H1 (cell line): ENCODE measurements at regions not wholly inside any gene's neighbourhood (a gene's known extent, or its start where the extent isn't known, plus 50 kb on each side); places are given as distances from the start of the nearest gene placed in this dataset.

ENCODE experiments used
- CTCF ChIA-PET: fragments of 300-600 bp; sonication (Branson Sonifier 250); formaldehyde crosslinking; loops from one replicate; lab custom pipeline; 2021; ENCODE audit not compliant: partially characterized antibody; lab: Charles Lee
- POLR2A ChIA-PET: fragments of 300-600 bp; sonication (Branson Sonifier 250); formaldehyde crosslinking; loops from one replicate; lab custom pipeline; 2021; ENCODE audit warnings: inconsistent platforms; ENCODE audit not compliant: partially characterized antibody; lab: Charles Lee
- DNase-seq, 2 experiments: peaks; one replicate each; pipeline versions ENCODE4 v3.0.0 to v3.0.0-alpha.2; 2010 to 2022; ENCODE audit warnings: low spot score in 2 of 2, low read depth in 1 of 2, mixed read lengths in 1 of 2
- FAIRE-seq: peaks from 2 replicates; lab custom pipeline; 2011; peaks lifted over from hg19 to GRCh38; lab: Jason Lieb, UNC
- H2AFZ ChIP-seq: 2 replicates; pipeline ENCODE4 v1.8.1; 2012; ENCODE audit warnings: low read length, inconsistent platforms
- H2AK5ac ChIP-seq: 2 replicates; pipeline ENCODE4 v1.6.1; 2013; ENCODE audit warnings: low read depth, low read length
- H2BK120ac ChIP-seq: replicated peaks from 2 replicates; pipeline ENCODE3; 2013; ENCODE audit warnings: low read depth, low read length, inconsistent platforms
- H2BK12ac ChIP-seq: 2 replicates; pipeline ENCODE4 v1.6.1; 2013; ENCODE audit warnings: low read depth, low read length
- H2BK15ac ChIP-seq: 2 replicates; pipeline ENCODE4 v1.6.1; 2013; ENCODE audit warnings: low read length
- H2BK20ac ChIP-seq: 2 replicates; pipeline ENCODE4 v1.6.1; 2013; ENCODE audit warnings: low read length
- H2BK5ac ChIP-seq: 2 replicates; pipeline ENCODE4 v1.6.1; 2013; ENCODE audit warnings: low read depth, low read length
- H3K14ac ChIP-seq: 2 replicates; pipeline ENCODE4 v1.6.1; 2013; ENCODE audit warnings: inconsistent platforms; ENCODE audit not compliant: insufficient read length
- H3K18ac ChIP-seq: 2 replicates; pipeline ENCODE4 v1.6.1; 2013; ENCODE audit warnings: low read length; ENCODE audit errors: extremely low read depth
- H3K23ac ChIP-seq: 2 replicates; pipeline ENCODE4 v1.6.1; 2013; ENCODE audit warnings: inconsistent platforms; ENCODE audit not compliant: insufficient read length
- H3K23me2 ChIP-seq: 2 replicates; pipeline ENCODE4 v1.6.1; 2013; ENCODE audit warnings: low read depth, low read length
- H3K27ac ChIP-seq: 2 replicates; pipeline ENCODE4 v1.6.1; 2011; ENCODE audit warnings: low read depth, low read length, inconsistent platforms
- H3K27me3 ChIP-seq, 4 experiments: replicated peaks in 1 of 4; 1 replicate in 1 of 4; 2 replicates in 3 of 4; pipeline versions ENCODE4 v1.6.1 to v1.8.1; 2011 to 2013; ENCODE audit warnings: low read length in 3 of 4, mild to moderate bottlenecking in 3 of 4, inconsistent platforms in 2 of 4, mixed read lengths in 2 of 4, moderate library complexity in 1 of 4; ENCODE audit not compliant: control insufficient read depth in 3 of 4, insufficient read depth in 3 of 4; ENCODE audit errors: extremely low read depth in 1 of 4
- H3K36me3 ChIP-seq, 4 experiments: 2 replicates each; pipeline versions ENCODE4 v1.6.1 to v1.8.1; 2011 to 2013; ENCODE audit warnings: mild to moderate bottlenecking in 4 of 4, low read length in 3 of 4, moderate library complexity in 2 of 4, control low read depth in 1 of 4, inconsistent platforms in 1 of 4; ENCODE audit not compliant: insufficient read depth in 4 of 4, control insufficient read depth in 2 of 4
- H3K4ac ChIP-seq: replicated peaks from 2 replicates; pipeline ENCODE3; 2013; ENCODE audit warnings: low read length, low read depth, mixed read lengths, inconsistent platforms; ENCODE audit not compliant: insufficient read length
- H3K4me1 ChIP-seq, 4 experiments: replicated peaks in 1 of 4; 1 replicate in 1 of 4; 2 replicates in 3 of 4; pipeline versions ENCODE4 v1.6.1 to v1.8.1; 2011 to 2013; ENCODE audit warnings: low read length in 3 of 4, inconsistent platforms in 2 of 4, mixed read lengths in 1 of 4; ENCODE audit not compliant: insufficient read depth in 4 of 4, control insufficient read depth in 3 of 4
- H3K4me2 ChIP-seq, 2 experiments: 2 replicates each; pipeline versions ENCODE4 v1.6.1 to v1.8.1; 2011 to 2013; ENCODE audit warnings: low read depth in 2 of 2, low read length in 2 of 2, control low read depth in 1 of 2, inconsistent platforms in 1 of 2, mild to moderate bottlenecking in 1 of 2; ENCODE audit not compliant: insufficient read depth in 1 of 2
- H3K4me3 ChIP-seq, 4 experiments: fragments of 200-600, 300-600 bp in 1 of 4; sonication (generic), shearing (Covaris generic), sonication (Bioruptor Twin) in 1 of 4; 2 replicates each; pipeline versions ENCODE4 v1.5.1 to v1.8.1; 2011 to 2016; ENCODE audit warnings: low read length in 4 of 4, low read depth in 3 of 4, control low read depth in 2 of 4, inconsistent platforms in 2 of 4, mild to moderate bottlenecking in 2 of 4, mixed read lengths in 1 of 4, moderate library complexity in 1 of 4; ENCODE audit not compliant: insufficient read depth in 2 of 4; ENCODE audit errors: extremely low read depth in 1 of 4
- H3K56ac ChIP-seq: replicated peaks from 2 replicates; pipeline ENCODE3; 2013; ENCODE audit warnings: low read depth, mild to moderate bottlenecking, mixed read lengths, low read length, inconsistent platforms; ENCODE audit not compliant: insufficient read length
- H3K79me1 ChIP-seq: 2 replicates; pipeline ENCODE4 v1.6.1; 2013; ENCODE audit warnings: low read depth, low read length, control low read depth
- H3K79me2 ChIP-seq, 2 experiments: 2 replicates each; pipeline versions ENCODE4 v1.6.1 to v1.8.1; 2012 to 2013; ENCODE audit warnings: low read length in 2 of 2, mild to moderate bottlenecking in 2 of 2, inconsistent platforms in 1 of 2; ENCODE audit not compliant: insufficient read depth in 2 of 2, control insufficient read depth in 1 of 2
- H3K9ac ChIP-seq, 4 experiments: replicated peaks in 1 of 4; 1 replicate in 1 of 4; 2 replicates in 3 of 4; pipeline versions ENCODE4 v1.6.1 to v1.8.1; 2011 to 2013; ENCODE audit warnings: low read depth in 3 of 4, low read length in 3 of 4, control low read depth in 2 of 4, mild to moderate bottlenecking in 2 of 4, moderate library complexity in 2 of 4, inconsistent platforms in 1 of 4; ENCODE audit errors: extremely low read depth in 1 of 4
- H3K9me3 ChIP-seq, 2 experiments: 2 replicates each; pipeline versions ENCODE4 v1.6.1 to v1.8.1; 2012 to 2013; ENCODE audit warnings: mild to moderate bottlenecking in 2 of 2, moderate library complexity in 2 of 2, control low read depth in 1 of 2, inconsistent platforms in 1 of 2, low read depth in 1 of 2, low read length in 1 of 2, mixed read lengths in 1 of 2; ENCODE audit not compliant: insufficient read depth in 2 of 2
- H4K20me1 ChIP-seq, 2 experiments: replicated peaks in 1 of 2; 2 replicates each; pipeline versions ENCODE3 to v1.8.1; 2011 to 2013; ENCODE audit warnings: inconsistent platforms in 2 of 2, low read length in 2 of 2, mild to moderate bottlenecking in 1 of 2; ENCODE audit not compliant: insufficient read depth in 2 of 2, control insufficient read depth in 1 of 2
- H4K5ac ChIP-seq: 2 replicates; pipeline ENCODE4 v1.6.1; 2013; ENCODE audit warnings: low read length, low read depth, mixed read lengths, inconsistent platforms; ENCODE audit not compliant: insufficient read length
- H4K8ac ChIP-seq: 2 replicates; pipeline ENCODE4 v1.8.0; 2013; ENCODE audit warnings: mild to moderate bottlenecking, moderate library complexity, low read length, inconsistent platforms; ENCODE audit not compliant: insufficient read depth; ENCODE audit errors: extremely low read depth
- H4K91ac ChIP-seq: replicated peaks from 2 replicates; pipeline ENCODE3; 2013; ENCODE audit warnings: low read length, mixed read lengths, inconsistent platforms; ENCODE audit not compliant: insufficient read length
- WGBS, 2 experiments: shearing (Covaris generic) in 1 of 2; methylation state at CpG; one replicate each; pipeline versions ENCODE4 v1.1.6 to v1.1.7; 2013 to 2015; ENCODE audit warnings: low lambda C conversion rate in 2 of 2, mixed read lengths in 2 of 2, inconsistent platforms in 1 of 2, low coverage in 1 of 2, missing lambda C conversion rate in 1 of 2; ENCODE audit not compliant: insufficient replicate concordance in 2 of 2, insufficient coverage in 1 of 2, insufficient read length in 1 of 2; ENCODE audit errors: extremely low coverage in 1 of 2, missing lambda C conversion rate in 1 of 2; 5-methylcytosine and 5-hydroxymethylcytosine counted together

DNA sequence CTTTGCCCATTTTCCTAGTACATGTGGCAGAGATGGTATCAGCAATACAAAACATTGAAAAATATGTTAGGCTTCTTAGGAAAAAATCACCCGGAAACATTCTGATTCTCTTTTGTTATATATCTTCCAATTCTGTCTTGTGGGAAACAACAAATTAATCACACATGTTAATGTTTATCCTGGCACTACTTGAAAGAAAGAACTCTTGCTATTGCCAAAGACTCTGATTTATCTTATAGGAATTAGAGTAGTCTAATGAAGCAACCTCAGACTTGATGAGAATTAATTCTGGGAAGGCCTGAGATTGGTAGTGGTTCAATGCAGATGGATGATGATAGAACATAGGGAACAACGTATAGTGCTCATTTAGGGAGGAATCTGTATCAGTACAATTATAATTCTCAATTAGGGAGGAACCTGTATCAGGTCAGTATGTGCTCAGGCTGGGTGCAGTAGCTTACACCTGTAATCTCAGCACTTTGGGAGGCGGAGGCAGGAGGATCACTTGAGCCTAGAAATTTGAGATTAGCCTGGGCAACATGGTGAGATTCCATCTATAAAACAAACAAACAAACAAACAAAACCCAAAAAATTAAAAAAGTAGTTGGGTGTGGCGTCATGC lies 50.7 kb downstream of the TAS2R16 start:
- FAIRE-seq: no peak
- no peaks in the 10 kb centered on the region for H3K79me2 ChIP-seq
- H3K4me1 ChIP-seq: no peaks in the 10 kb centered on the region; a peak in 1 of 7 replicates
- WGBS, 2 experiments: 91% methylated on average over 4 of the region's 4 CpGs; no CpG with 5 or more reads in 1 of the 2 experiments
- H3K27ac ChIP-seq: no peak overlapping the region
- H3K27me3 ChIP-seq: no peaks in the 10 kb centered on the region
- H3K9ac ChIP-seq: no peak overlapping the region
- no peaks in the 10 kb centered on the region for H4K20me1 ChIP-seq
- H3K36me3 ChIP-seq: no peaks in the 10 kb centered on the region
- H4K8ac ChIP-seq: no peak overlapping the region
- H3K18ac ChIP-seq: no peak overlapping the region
- no peak overlapping the region for H4K91ac ChIP-seq
- no peak overlapping the region for H2AFZ ChIP-seq
- no peak overlapping the region for H4K5ac ChIP-seq
- no peak overlapping the region for H2AK5ac ChIP-seq
- H3K56ac ChIP-seq: no peak overlapping the region
- DNase-seq: no peak
- H3K23me2 ChIP-seq: no peaks in the 10 kb centered on the region
- no peak overlapping the region for H2BK20ac ChIP-seq
- POLR2A ChIA-PET: no interaction called here
- no peak overlapping the region for H2BK15ac ChIP-seq
- H3K14ac ChIP-seq: no peak overlapping the region
- no peak overlapping the region for H2BK5ac ChIP-seq
- H2BK12ac ChIP-seq: no peak overlapping the region
- H3K9me3 ChIP-seq: no peaks in the 10 kb centered on the region
- H3K4me3 ChIP-seq: no peak overlapping the region
- H3K4ac ChIP-seq: no peak overlapping the region
- H3K4me2 ChIP-seq: no peak overlapping the region
- no peak overlapping the region for H3K23ac ChIP-seq
- no peaks in the 10 kb centered on the region for H3K79me1 ChIP-seq
- no peak overlapping the region for H2BK120ac ChIP-seq
- CTCF ChIA-PET: interaction anchor here (0.7 to 1.2 kb wide), 2 partner anchors 59 to 209 kb away, joined by 3 read pairs; partner anchors contain the start of gene CADPS2
